Type B pancreatic cell (in vitro differentiated cells): ENCODE measurements at regions not wholly inside any gene's neighbourhood (a gene's known extent, or its start where the extent isn't known, plus 50 kb on each side); places are given as distances from the start of the nearest gene placed in this dataset.

Source experiments
- DNase-seq: peaks from one replicate; pipeline ENCODE4 v3.0.0; 2021; ENCODE audit warnings: mixed read lengths; ENCODE audit not compliant: unreplicated experiment; ENCODE audit errors: extremely low spot score
- H3K27ac Mint-ChIP-seq: 2 replicates; pipeline ENCODE4 v1.8.0; 2021; ENCODE audit warnings: mild to moderate bottlenecking, mixed read lengths
- H3K27me3 Mint-ChIP-seq: 2 replicates; pipeline ENCODE4 v1.8.0; 2021; ENCODE audit warnings: mixed read lengths
- H3K36me3 Mint-ChIP-seq: 2 replicates; pipeline ENCODE4 v1.8.0; 2021; ENCODE audit warnings: mixed read lengths
- H3K4me1 Mint-ChIP-seq: one replicate; pipeline ENCODE4 v1.8.0; 2021; ENCODE audit warnings: mixed read lengths; ENCODE audit not compliant: unreplicated experiment
- H3K4me3 Mint-ChIP-seq: 2 replicates; pipeline ENCODE4 v1.8.0; 2021; ENCODE audit warnings: mild to moderate bottlenecking, mixed read lengths
- H3K9me3 Mint-ChIP-seq: 2 replicates; pipeline ENCODE4 v1.8.0; 2021; ENCODE audit warnings: mixed read lengths
- TF ChIP-seq, protein P1 (sequence below): fragments of 200-600 bp; sonication (generic); conservative IDR thresholded peaks from 2 replicates; pipeline ENCODE4 v1.5.0; 2021; ENCODE audit warnings: antibody characterized with exemption, mild to moderate bottlenecking

DNA sequence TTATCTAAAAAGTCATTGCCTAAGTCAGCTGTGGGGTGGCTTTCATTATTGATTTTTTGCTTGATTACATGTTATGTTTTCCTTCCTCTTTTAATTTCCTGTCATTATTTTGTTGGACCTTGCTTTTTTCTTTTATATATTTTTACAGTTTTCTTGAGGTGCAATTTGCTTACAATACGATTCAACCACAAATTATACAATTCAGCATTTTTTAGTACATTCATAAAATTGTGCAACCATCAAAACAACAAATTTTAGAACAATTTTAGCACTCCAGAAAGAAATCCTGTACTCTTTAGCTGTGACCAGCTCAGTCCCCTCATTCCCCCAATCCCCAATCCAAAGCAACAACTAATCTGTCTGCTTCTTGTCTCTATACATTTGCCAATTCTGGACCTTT is 608.9 kb downstream of the C6orf118 start:
- Mint-ChIP-seq H3K4me3 (no peak overlapping the region), H3K27ac (no peak overlapping the region), H3K27me3 (no peaks in the 10 kb centered on the region), H3K36me3 (no peaks in the 10 kb centered on the region), H3K4me1 (no peaks in the 10 kb centered on the region), H3K9me3 (no peaks in the 10 kb centered on the region)
- TF ChIP-seq, protein P1, sequence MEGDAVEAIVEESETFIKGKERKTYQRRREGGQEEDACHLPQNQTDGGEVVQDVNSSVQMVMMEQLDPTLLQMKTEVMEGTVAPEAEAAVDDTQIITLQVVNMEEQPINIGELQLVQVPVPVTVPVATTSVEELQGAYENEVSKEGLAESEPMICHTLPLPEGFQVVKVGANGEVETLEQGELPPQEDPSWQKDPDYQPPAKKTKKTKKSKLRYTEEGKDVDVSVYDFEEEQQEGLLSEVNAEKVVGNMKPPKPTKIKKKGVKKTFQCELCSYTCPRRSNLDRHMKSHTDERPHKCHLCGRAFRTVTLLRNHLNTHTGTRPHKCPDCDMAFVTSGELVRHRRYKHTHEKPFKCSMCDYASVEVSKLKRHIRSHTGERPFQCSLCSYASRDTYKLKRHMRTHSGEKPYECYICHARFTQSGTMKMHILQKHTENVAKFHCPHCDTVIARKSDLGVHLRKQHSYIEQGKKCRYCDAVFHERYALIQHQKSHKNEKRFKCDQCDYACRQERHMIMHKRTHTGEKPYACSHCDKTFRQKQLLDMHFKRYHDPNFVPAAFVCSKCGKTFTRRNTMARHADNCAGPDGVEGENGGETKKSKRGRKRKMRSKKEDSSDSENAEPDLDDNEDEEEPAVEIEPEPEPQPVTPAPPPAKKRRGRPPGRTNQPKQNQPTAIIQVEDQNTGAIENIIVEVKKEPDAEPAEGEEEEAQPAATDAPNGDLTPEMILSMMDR = no peak
- DNase-seq = no peak

DNA sequence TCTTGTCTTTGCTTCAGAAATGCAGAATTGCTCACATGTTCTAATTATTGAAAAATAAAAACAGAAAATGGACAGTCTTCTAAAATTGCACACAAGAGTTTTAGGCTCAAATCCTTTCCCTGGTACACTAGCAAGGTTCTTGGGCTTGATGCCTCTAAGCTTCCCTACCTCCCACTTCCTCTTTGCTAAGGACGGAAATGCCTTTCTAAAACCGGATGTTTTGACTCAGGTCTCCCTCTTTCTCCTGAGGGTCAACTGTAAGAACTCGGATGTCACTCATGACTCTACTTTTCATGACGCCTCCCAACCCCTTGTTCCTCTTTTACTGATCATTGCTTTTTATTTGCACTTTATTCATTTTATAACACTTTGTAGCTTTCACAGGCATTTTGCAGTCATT is 613.5 kb downstream of the C6orf118 start:
- Mint-ChIP-seq H3K9me3 (no peaks in the 10 kb centered on the region), H3K4me1 (peaks cover 10% of the 10 kb centered on the region), H3K4me3 (no peak overlapping the region), H3K27ac (no peak overlapping the region), H3K27me3 (no peaks in the 10 kb centered on the region), H3K36me3 (no peaks in the 10 kb centered on the region)
- no peak for DNase-seq
- TF ChIP-seq, protein P1 = no peak

DNA sequence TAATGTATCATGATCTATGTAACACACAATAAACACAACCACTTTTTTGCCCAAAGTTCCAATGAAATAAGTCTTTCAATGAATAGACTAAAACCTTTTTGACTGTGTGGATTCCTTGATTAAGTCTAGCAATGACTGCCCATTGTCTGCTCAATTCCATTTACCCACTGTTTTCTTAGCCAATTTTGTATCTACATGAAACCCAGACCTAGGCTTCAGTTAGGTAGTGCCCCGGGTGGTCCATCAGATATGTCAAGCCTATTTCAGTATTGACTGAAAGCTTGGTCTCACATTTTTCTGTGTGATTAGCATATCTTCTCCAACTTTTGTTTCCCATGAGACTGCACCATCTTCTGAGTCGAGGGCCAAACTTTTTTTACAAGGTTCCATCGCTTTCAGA is 615.0 kb downstream of the C6orf118 start:
- H3K4me3 Mint-ChIP-seq = no peak overlapping the region
- no peaks in the 10 kb centered on the region for H3K9me3 Mint-ChIP-seq
- no peak overlapping the region for H3K27ac Mint-ChIP-seq
- no peaks in the 10 kb centered on the region for H3K27me3 Mint-ChIP-seq
- no peak for DNase-seq
- no peaks in the 10 kb centered on the region for H3K36me3 Mint-ChIP-seq
- TF ChIP-seq, protein P1 = no peak
- H3K4me1 Mint-ChIP-seq = peaks cover 10% of the 10 kb centered on the region

DNA sequence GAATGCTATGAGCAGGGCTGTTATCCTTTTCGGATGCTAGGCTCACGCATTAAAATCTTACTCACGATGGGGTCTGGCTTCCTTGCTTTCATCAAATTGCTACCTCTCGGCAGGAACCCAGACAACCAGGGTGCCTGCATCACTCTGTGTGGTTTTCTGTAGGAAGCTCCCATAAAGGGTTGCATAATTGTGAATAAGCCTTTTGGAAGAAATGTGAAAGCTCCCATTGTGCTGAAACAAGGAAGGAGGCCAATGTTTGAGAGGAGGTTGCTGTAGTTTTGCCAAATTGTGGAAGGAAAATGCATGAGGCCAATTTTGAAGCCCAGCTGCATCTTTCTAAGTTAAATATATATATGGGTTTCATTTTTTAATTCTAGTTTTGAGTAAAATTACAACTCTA is 615.5 kb downstream of the C6orf118 start:
- no peak for DNase-seq

DNA sequence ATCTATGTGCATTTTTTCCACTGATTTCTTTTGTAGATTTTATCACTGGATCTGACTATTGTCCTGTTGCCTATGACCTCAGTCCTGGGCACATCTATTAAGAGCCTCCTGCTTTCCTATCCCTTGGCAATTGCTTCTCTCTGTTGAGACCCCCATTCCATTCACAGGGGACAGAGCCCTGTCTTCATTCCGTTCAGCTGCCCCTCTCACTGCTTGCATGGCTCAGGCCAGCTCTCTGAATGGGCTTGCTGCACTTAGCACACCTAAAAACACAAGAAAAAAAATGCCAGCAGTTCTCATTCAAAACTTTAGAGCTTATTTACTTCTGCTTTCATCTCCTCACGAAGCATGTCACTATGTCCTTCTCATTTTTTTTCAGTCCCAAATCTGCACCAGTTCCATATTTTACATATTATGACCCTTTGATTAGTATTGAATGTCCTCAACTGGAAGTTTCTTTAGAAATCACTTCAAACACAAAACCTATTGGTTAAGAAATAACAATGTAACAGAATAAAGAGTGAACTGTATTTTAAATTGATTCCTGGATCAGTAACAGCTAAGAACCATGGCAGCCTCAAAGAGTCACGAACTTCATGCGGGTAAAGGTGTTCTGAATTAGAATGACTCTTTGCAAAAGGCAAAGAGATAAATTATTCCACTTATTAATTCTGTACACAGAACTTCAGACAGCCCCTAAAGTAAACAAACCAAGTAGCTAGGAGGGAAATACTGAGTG is 616.5 kb downstream of the C6orf118 start:
- no peaks in the 10 kb centered on the region for H3K36me3 Mint-ChIP-seq
- no peak for DNase-seq
- H3K4me3 Mint-ChIP-seq = no peak overlapping the region
- no peaks in the 10 kb centered on the region for H3K27me3 Mint-ChIP-seq
- H3K9me3 Mint-ChIP-seq = no peaks in the 10 kb centered on the region
- H3K4me1 Mint-ChIP-seq = peaks cover 10% of the 10 kb centered on the region
- TF ChIP-seq, protein P1 = no peak
- no peak overlapping the region for H3K27ac Mint-ChIP-seq

More for the DNA sequence above, 615.5 kb downstream of the C6orf118 start:
- H3K9me3 Mint-ChIP-seq = no peaks in the 10 kb centered on the region
- no peak overlapping the region for H3K4me3 Mint-ChIP-seq
- no peaks in the 10 kb centered on the region for H3K36me3 Mint-ChIP-seq
- TF ChIP-seq, protein P1 = no peak
- H3K4me1 Mint-ChIP-seq = peaks cover 10% of the 10 kb centered on the region
- no peak overlapping the region for H3K27ac Mint-ChIP-seq
- H3K27me3 Mint-ChIP-seq = no peaks in the 10 kb centered on the region
